A549 (cell line): ENCODE measurements at regions not wholly inside any gene's neighbourhood (a gene's known extent, or its start where the extent isn't known, plus 50 kb on each side); places are given as distances from the start of the nearest gene placed in this dataset.

Source experiments
- ATAC-seq, 2 experiments: fragments of 200-7000 bp in 1 of 2; fragments of >200 bp in 1 of 2; cut with Nextera tagmentation in 1 of 2; cut with Tn5 transposase in 1 of 2; 3 replicates each; pipeline versions ENCODE4 v1.8.0 to v1.9.1; 2018 to 2020; ENCODE audit warnings: mild to moderate bottlenecking in 1 of 2, moderate library complexity in 1 of 2
- CTCF ChIA-PET: fragments of 300-600 bp; sonication (Branson Sonifier 250); formaldehyde crosslinking; extraction: SDS; loops from one replicate; lab custom pipeline; 2021; ENCODE audit warnings: antibody characterized with exemption, inconsistent platforms; lab: Yijun Ruan, JAX
- POLR2A ChIA-PET: fragments of 350-600 bp; formaldehyde crosslinking; extraction: SDS; loops from one replicate; lab custom pipeline; 2021; ENCODE audit warnings: antibody characterized with exemption, inconsistent platforms; lab: Yijun Ruan, JAX
- DNase-seq, 2 experiments: peaks; one replicate each; pipeline versions ENCODE4 v3.0.0 to v3.0.0-alpha.2; 2011 to 2016; ENCODE audit warnings: low read depth in 1 of 2, low spot score in 1 of 2
- FAIRE-seq: peaks from 2 replicates; lab custom pipeline; 2011; peaks lifted over from hg19 to GRCh38; lab: Jason Lieb, UNC
- H3K27ac ChIP-seq, 2 experiments: fragments of >200 bp; sonication (Bioruptor Twin); formaldehyde crosslinking; 3 replicates each; pipeline ENCODE4 v1.5.1; 2016 to 2017
- H3K4me1 ChIP-seq: fragments of >200 bp; sonication (Bioruptor Twin); formaldehyde crosslinking; 3 replicates; pipeline ENCODE4 v1.6.1; 2016
- H3K4me2 ChIP-seq: fragments of >200 bp; sonication (Bioruptor Twin); formaldehyde crosslinking; 3 replicates; pipeline ENCODE4 v1.6.1; 2016
- H3K4me3 ChIP-seq: fragments of >200 bp; sonication (Bioruptor Twin); formaldehyde crosslinking; 3 replicates; pipeline ENCODE4 v1.5.1; 2016
- H3K9me3 ChIP-seq: fragments of >200 bp; sonication (Bioruptor Twin); formaldehyde crosslinking; 3 replicates; pipeline ENCODE4 v1.6.1; 2016
- CBX2 ChIP-seq: fragments of 200-600 bp; sonication (generic); IDR thresholded peaks from 2 replicates; pipeline ENCODE4 v1.6.1; 2016; ENCODE audit warnings: low read depth, mild to moderate bottlenecking, borderline replicate concordance
- CBX8 ChIP-seq: fragments of 200-600 bp; sonication (generic); IDR thresholded peaks from 2 replicates; pipeline ENCODE4 v1.6.1; 2016
- CHD4 ChIP-seq: fragments of 200-600 bp; sonication (generic); IDR thresholded peaks from 2 replicates; pipeline ENCODE4 v1.6.1; 2016; ENCODE audit warnings: antibody characterized with exemption, mild to moderate bottlenecking, borderline replicate concordance
- EHF ChIP-seq: fragments of 250-450 bp; sonication (Bioruptor Pico); IDR thresholded peaks from 2 replicates; pipeline ENCODE4 v1.5.0; 2020; ENCODE audit warnings: mild to moderate bottlenecking
- EHMT2 ChIP-seq: fragments of 200-600 bp; sonication (generic); IDR thresholded peaks from 2 replicates; pipeline ENCODE4 v1.6.1; 2016; ENCODE audit warnings: antibody characterized with exemption, low read depth, mild to moderate bottlenecking, moderate library complexity
- FOSB ChIP-seq: fragments of 250-450 bp; sonication (Bioruptor Pico); IDR thresholded peaks from 2 replicates; pipeline ENCODE4 v1.5.0; 2020; ENCODE audit warnings: mild to moderate bottlenecking, moderate library complexity
- FOSL2 ChIP-seq, 2 experiments: fragments of 450-650 bp in 1 of 2; fragments of >200 bp in 1 of 2; sonication (Bioruptor Twin) in 1 of 2; formaldehyde crosslinking; IDR thresholded peaks; 2 replicates each; pipeline versions ENCODE4 v1.5.0 to v1.6.1; 2016 to 2020; ENCODE audit warnings: mild to moderate bottlenecking in 1 of 2, moderate library complexity in 1 of 2
- FOXS1 ChIP-seq: fragments of 250-450 bp; sonication (Bioruptor Pico); IDR thresholded peaks from 2 replicates; pipeline ENCODE4 v1.5.0; 2020; ENCODE audit warnings: mild to moderate bottlenecking, moderate library complexity
- GATA3 ChIP-seq: IDR thresholded peaks from 2 replicates; pipeline ENCODE4 v1.6.1; 2012; ENCODE audit warnings: borderline replicate concordance
- HDAC2 ChIP-seq: fragments of 200-600 bp; sonication (generic); IDR thresholded peaks from 2 replicates; pipeline ENCODE4 v1.6.1; 2016
- HOXA7 ChIP-seq: fragments of 250-450 bp; sonication (Bioruptor Pico); IDR thresholded peaks from 2 replicates; pipeline ENCODE4 v1.5.0; 2020; ENCODE audit warnings: mild to moderate bottlenecking, moderate library complexity
- HOXB13 ChIP-seq: fragments of 250-450 bp; sonication (Bioruptor Pico); IDR thresholded peaks from 2 replicates; pipeline ENCODE4 v1.5.0; 2020; ENCODE audit warnings: low read depth, mild to moderate bottlenecking, moderate library complexity
- MAFK ChIP-seq: fragments of 450-650 bp; IDR thresholded peaks from 2 replicates; pipeline ENCODE4 v1.6.1; 2014; ENCODE audit not compliant: partially characterized antibody
- MYC ChIP-seq: IDR thresholded peaks from 2 replicates; pipeline ENCODE4 v1.6.1; 2012; ENCODE audit warnings: mild to moderate bottlenecking, inconsistent platforms, low read length, improper control_type of control experiment, borderline replicate concordance
- NFE2L2 ChIP-seq: fragments of 150-350 bp; conservative IDR thresholded peaks from 2 replicates; pipeline ENCODE4 v1.6.1; 2014; ENCODE audit warnings: low read length
- NPAS2 ChIP-seq: fragments of 250-450 bp; sonication (Bioruptor Pico); IDR thresholded peaks from 2 replicates; pipeline ENCODE4 v1.8.0; 2022; ENCODE audit warnings: mild to moderate bottlenecking, moderate library complexity, borderline replicate concordance
- PHF8 ChIP-seq: fragments of 200-600 bp; sonication (generic); IDR thresholded peaks from 2 replicates; pipeline ENCODE4 v1.6.1; 2016; ENCODE audit warnings: low read depth, mild to moderate bottlenecking, antibody characterized with exemption, moderate library complexity, borderline replicate concordance
- RARB ChIP-seq: fragments of 250-450 bp; sonication (Bioruptor Pico); IDR thresholded peaks from 2 replicates; pipeline ENCODE4 v1.8.0; 2021; ENCODE audit warnings: mild to moderate bottlenecking, moderate library complexity
- RNF2 ChIP-seq: fragments of 200-600 bp; sonication (generic); IDR thresholded peaks from 2 replicates; pipeline ENCODE4 v1.6.1; 2016; ENCODE audit warnings: low read depth, mild to moderate bottlenecking, antibody characterized with exemption, moderate library complexity, borderline replicate concordance
- ZFP36 ChIP-seq: fragments of 450-650 bp; IDR thresholded peaks from 2 replicates; pipeline ENCODE4 v1.6.1; 2014; ENCODE audit warnings: borderline replicate concordance; ENCODE audit not compliant: partially characterized antibody
- ZNF302 ChIP-seq: fragments of 250-450 bp; sonication (Bioruptor Pico); IDR thresholded peaks from 2 replicates; pipeline ENCODE4 v1.9.0; 2021; ENCODE audit warnings: inconsistent platforms, mild to moderate bottlenecking, moderate library complexity
- ZSCAN20 ChIP-seq: fragments of 250-450 bp; sonication (Bioruptor Pico); IDR thresholded peaks from 2 replicates; pipeline ENCODE4 v1.8.0; 2022; ENCODE audit warnings: mild to moderate bottlenecking, moderate library complexity
- WGBS: methylation state at CpG from one replicate; pipeline ENCODE4 v1.1.6; 2017; ENCODE audit errors: missing lambda C conversion rate; 5-methylcytosine and 5-hydroxymethylcytosine counted together
- TF ChIP-seq, protein P1 (sequence below): IDR thresholded peaks from 2 replicates; pipeline ENCODE4 v1.6.1; 2012
- TF ChIP-seq, protein P2 (sequence below): fragments of >200 bp; sonication (Bioruptor Twin); formaldehyde crosslinking; IDR thresholded peaks from 3 replicates; pipeline ENCODE4 v1.6.1; 2016
- TF ChIP-seq, protein P3 (sequence below): fragments of 250-450 bp; sonication (Bioruptor Pico); IDR thresholded peaks from 2 replicates; pipeline ENCODE4 v1.5.0; 2020; ENCODE audit warnings: low read depth, mild to moderate bottlenecking, moderate library complexity
- TF ChIP-seq, protein P4 (sequence below): fragments of >200 bp; sonication (Bioruptor Twin); formaldehyde crosslinking; IDR thresholded peaks from 2 replicates; pipeline ENCODE4 v1.6.1; 2016

DNA sequence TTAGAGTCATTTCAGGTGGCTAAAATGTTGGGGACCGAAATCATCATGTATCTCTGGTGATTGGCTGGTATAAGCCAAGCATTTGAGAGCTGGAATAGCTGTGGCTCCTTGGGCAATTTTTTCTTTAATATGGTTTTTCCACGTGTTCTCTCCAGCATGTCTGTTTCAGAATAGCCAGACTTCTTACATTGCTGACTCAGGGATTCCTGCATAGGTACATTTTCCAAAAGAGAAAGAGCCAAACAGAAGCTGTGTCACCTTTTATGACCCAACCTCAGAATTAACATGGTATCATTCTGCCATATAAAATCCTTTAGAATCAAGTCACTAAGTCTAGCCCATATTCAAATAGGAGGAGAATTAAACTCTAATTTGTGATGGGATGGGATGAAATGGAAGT, 74.8 kb upstream of the TSLP start:
- H3K9me3 ChIP-seq, result no peaks in the 10 kb centered on the region
- H3K27ac ChIP-seq, result no peak overlapping the region
- no peak overlapping the region for H3K4me3 ChIP-seq
- no peak for FAIRE-seq
- POLR2A ChIA-PET, result no interaction called here
- 0% methylated on average over 2 of the region's 2 CpGs for WGBS
- peak; percentile 85 for TF ChIP-seq MAFK
- no peak for TF ChIP-seq HDAC2
- no peak for TF ChIP-seq FOSL2 (IDR thresholded peaks at IDR 0.05)
- no peak for TF ChIP-seq FOSL2 (CRISPR knock-in tag; IDR thresholded peaks at IDR 0.05)
- TF ChIP-seq, protein P1, sequence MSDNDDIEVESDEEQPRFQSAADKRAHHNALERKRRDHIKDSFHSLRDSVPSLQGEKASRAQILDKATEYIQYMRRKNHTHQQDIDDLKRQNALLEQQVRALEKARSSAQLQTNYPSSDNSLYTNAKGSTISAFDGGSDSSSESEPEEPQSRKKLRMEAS, result no peak
- no peak for TF ChIP-seq MYC
- no peak for TF ChIP-seq ZNF302 (CRISPR knock-in tag)
- TF ChIP-seq, protein P2, sequence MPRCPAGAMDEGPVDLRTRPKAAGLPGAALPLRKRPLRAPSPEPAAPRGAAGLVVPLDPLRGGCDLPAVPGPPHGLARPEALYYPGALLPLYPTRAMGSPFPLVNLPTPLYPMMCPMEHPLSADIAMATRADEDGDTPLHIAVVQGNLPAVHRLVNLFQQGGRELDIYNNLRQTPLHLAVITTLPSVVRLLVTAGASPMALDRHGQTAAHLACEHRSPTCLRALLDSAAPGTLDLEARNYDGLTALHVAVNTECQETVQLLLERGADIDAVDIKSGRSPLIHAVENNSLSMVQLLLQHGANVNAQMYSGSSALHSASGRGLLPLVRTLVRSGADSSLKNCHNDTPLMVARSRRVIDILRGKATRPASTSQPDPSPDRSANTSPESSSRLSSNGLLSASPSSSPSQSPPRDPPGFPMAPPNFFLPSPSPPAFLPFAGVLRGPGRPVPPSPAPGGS, result no peak
- CTCF ChIA-PET, result no interaction called here
- no peak overlapping the region for H3K4me2 ChIP-seq
- no peaks in the 10 kb centered on the region for H3K4me1 ChIP-seq
- DNase-seq, result no peak
- no peak for ATAC-seq

DNA sequence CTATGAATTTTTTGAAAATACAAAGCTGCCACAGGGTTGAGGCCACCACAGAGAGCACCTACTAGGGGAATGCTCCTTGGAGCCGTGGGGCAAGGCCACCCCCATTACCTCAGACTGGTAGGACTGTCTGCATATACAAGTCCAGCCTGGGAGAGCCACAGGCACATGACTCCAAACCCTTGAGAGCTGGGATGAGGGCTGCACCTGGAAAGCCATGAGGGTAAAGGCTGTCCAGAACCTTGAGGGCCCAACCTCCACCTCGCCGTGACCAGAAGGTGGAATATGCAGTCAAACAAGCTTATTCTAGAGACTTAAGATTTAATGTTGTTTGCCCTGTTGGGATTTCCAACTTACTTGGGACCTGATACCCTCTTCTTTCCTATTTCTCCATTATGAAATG, 69.5 kb upstream of the TSLP start:
- Histone ChIP-seq H3K4me1 (no peaks in the 10 kb centered on the region), H3K4me2 (no peak overlapping the region), H3K27ac (no peak overlapping the region), H3K9me3 (no peaks in the 10 kb centered on the region), H3K4me3 (no peak overlapping the region)
- TF ChIP-seq MYC, result no peak
- no peak for TF ChIP-seq PHF8
- TF ChIP-seq ZSCAN20 (CRISPR knock-in tag), result no peak
- TF ChIP-seq, protein P3, sequence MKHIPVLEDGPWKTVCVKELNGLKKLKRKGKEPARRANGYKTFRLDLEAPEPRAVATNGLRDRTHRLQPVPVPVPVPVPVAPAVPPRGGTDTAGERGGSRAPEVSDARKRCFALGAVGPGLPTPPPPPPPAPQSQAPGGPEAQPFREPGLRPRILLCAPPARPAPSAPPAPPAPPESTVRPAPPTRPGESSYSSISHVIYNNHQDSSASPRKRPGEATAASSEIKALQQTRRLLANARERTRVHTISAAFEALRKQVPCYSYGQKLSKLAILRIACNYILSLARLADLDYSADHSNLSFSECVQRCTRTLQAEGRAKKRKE, result no peak
- TF ChIP-seq HDAC2, result no peak
- no peak for TF ChIP-seq NPAS2 (CRISPR knock-in tag)
- no peak for TF ChIP-seq RNF2
- TF ChIP-seq CBX8, result no peak
- TF ChIP-seq GATA3, result no peak
- no peak for TF ChIP-seq FOXS1 (CRISPR knock-in tag)
- no peak for TF ChIP-seq EHF (CRISPR knock-in tag)
- TF ChIP-seq HOXA7 (CRISPR knock-in tag), result no peak
- no peak for TF ChIP-seq HOXB13 (CRISPR knock-in tag)
- no peak for TF ChIP-seq RARB
- no peak for TF ChIP-seq CBX2
- TF ChIP-seq, protein P4, sequence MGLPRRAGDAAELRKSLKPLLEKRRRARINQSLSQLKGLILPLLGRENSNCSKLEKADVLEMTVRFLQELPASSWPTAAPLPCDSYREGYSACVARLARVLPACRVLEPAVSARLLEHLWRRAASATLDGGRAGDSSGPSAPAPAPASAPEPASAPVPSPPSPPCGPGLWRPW, result no peak
- WGBS, result 29% methylated on average over 3 of the region's 3 CpGs
- ChIA-PET CTCF (no interaction called here), POLR2A (no interaction called here)
- no peak for ATAC-seq
- no peak for FAIRE-seq
- DNase-seq, result no peak

DNA sequence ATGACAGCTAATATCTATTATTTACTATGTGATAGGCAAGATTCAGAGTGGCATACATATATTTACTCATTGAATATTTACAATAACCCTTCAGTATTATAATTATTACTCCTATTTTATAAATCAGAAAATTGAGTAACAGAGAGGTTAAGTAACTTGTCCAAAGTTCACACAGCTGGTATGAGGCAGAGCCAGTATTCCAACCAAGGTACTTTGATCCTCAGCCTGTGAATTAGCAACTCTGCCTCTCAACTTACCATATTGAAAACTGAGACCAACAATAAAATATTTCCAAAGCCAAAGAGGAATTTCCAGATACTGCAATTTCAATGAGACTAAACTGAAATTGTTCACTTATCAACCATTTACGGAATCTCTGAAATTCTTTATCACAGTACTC, 67.9 kb upstream of the TSLP start:
- DNase-seq (no peak), ATAC-seq (no peak), FAIRE-seq (no peak)
- Histone ChIP-seq H3K27ac (no peak overlapping the region), H3K4me1 (no peaks in the 10 kb centered on the region), H3K4me3 (no peak overlapping the region), H3K9me3 (no peaks in the 10 kb centered on the region), H3K4me2 (no peak overlapping the region)
- POLR2A ChIA-PET, result no interaction called here
- 30% methylated on average over 1 of the region's 1 CpG for WGBS
- TF ChIP-seq FOSB (CRISPR knock-in tag), result no peak
- TF ChIP-seq CHD4, result no peak
- TF ChIP-seq ZSCAN20 (CRISPR knock-in tag), result no peak
- TF ChIP-seq NFE2L2, result no peak
- TF ChIP-seq ZFP36, result no peak
- TF ChIP-seq EHMT2, result no peak
- no peak for TF ChIP-seq MYC
- CTCF ChIA-PET, result interaction anchor here (1.2 kb wide), 1 partner anchor 16 kb away, joined by 3 read pairs; no protein-coding TSS in a partner anchor
